K562 (cell line): ENCODE measurements at regions not wholly inside any gene's neighbourhood (a gene's known extent, or its start where the extent isn't known, plus 50 kb on each side); places are given as distances from the start of the nearest gene placed in this dataset.

Experiments used
- ATAC-seq: fragments of 200-7000 bp; cut with Tn5 transposase; 3 replicates; pipeline ENCODE4 v1.9.1; 2020; ENCODE audit warnings: moderate library complexity
- BruUV-seq: library from RNA; stranded (reverse); fragments of 400-500 nt; replicated peaks from 2 replicates; lab custom pipeline; 2021; lab: Mats Ljungman, UMichigan
- CTCF ChIA-PET: fragments of 300-600 bp; formaldehyde crosslinking; extraction: SDS; loops from one replicate; lab custom pipeline; 2021; ENCODE audit warnings: low intra/inter-chr PET ratio; lab: Yijun Ruan, JAX
- POLR2A ChIA-PET: fragments of 300-600, 350-650 bp; sonication (Branson Sonifier 250); formaldehyde crosslinking; extraction: SDS; loops from one replicate; lab custom pipeline; 2021; ENCODE audit warnings: antibody characterized with exemption, inconsistent platforms; lab: Yijun Ruan, JAX
- DNase-seq, 4 experiments: peaks; one replicate each; pipeline versions ENCODE4 v3.0.0 to v3.0.0-alpha.2; 2011 to 2018; ENCODE audit warnings: low spot score in 3 of 4, mixed read lengths in 3 of 4; ENCODE audit errors: extremely low read depth in 1 of 4
- FAIRE-seq: peaks from 2 replicates; lab custom pipeline; 2011; peaks lifted over from hg19 to GRCh38; lab: Jason Lieb, UNC
- H2AFZ ChIP-seq: 2 replicates; pipeline ENCODE4 v1.6.0; 2011; ENCODE audit warnings: low read depth, low read length, control low read depth, inconsistent platforms
- H3K27ac ChIP-seq: fragments of 200-600 bp; 3 replicates; pipeline ENCODE4 v1.8.0; 2011; ENCODE audit warnings: low read depth, mild to moderate bottlenecking, control low read depth, inconsistent platforms, low read length, moderate library complexity, mixed read lengths; ENCODE audit errors: extremely low read depth
- H3K27me3 ChIP-seq, 2 experiments: fragments of 300-600 bp in 1 of 2; 2 replicates in 1 of 2; 3 replicates in 1 of 2; pipeline versions ENCODE4 v1.6.0 to v1.8.0; 2011; ENCODE audit warnings: inconsistent platforms in 2 of 2, low read length in 2 of 2, mild to moderate bottlenecking in 1 of 2, mixed read lengths in 1 of 2, moderate library complexity in 1 of 2; ENCODE audit not compliant: control insufficient read depth in 2 of 2, insufficient read depth in 2 of 2
- H3K36me3 ChIP-seq: fragments of 300-600 bp; 3 replicates; pipeline ENCODE4 v1.8.0; 2011; ENCODE audit warnings: mild to moderate bottlenecking, low read length, inconsistent platforms; ENCODE audit not compliant: control insufficient read depth, insufficient read depth
- H3K4me1 ChIP-seq, 2 experiments: fragments of 200-600 bp in 1 of 2; replicated peaks in 1 of 2; 2 replicates in 1 of 2; 3 replicates in 1 of 2; pipeline versions ENCODE4 v1.5.1 to v1.8.0; 2011; ENCODE audit warnings: inconsistent platforms in 2 of 2, low read length in 2 of 2, mild to moderate bottlenecking in 1 of 2, mixed read lengths in 1 of 2, moderate library complexity in 1 of 2; ENCODE audit not compliant: control insufficient read depth in 2 of 2, insufficient read depth in 2 of 2
- H3K4me2 ChIP-seq: 2 replicates; pipeline ENCODE4 v1.6.1; 2011; ENCODE audit warnings: low read length, control low read depth, inconsistent platforms, mixed read lengths; ENCODE audit not compliant: insufficient read depth
- H3K4me3 ChIP-seq: fragments of 200-600 bp; sonication (generic), shearing (Covaris generic); 2 replicates; pipeline ENCODE4 v1.5.1; 2016; ENCODE audit warnings: control low read depth, inconsistent platforms
- H3K79me2 ChIP-seq: fragments of 200-600 bp; 3 replicates; pipeline ENCODE4 v1.8.0; 2011; ENCODE audit warnings: low read length, inconsistent platforms; ENCODE audit not compliant: control insufficient read depth, insufficient read depth
- H3K9ac ChIP-seq, 2 experiments: 2 replicates each; pipeline versions ENCODE4 v1.6.0 to v1.6.1; 2011; ENCODE audit warnings: low read depth in 2 of 2, low read length in 2 of 2, control low read depth in 1 of 2, inconsistent platforms in 1 of 2, mild to moderate bottlenecking in 1 of 2, mixed read lengths in 1 of 2; ENCODE audit not compliant: insufficient read depth in 1 of 2
- H3K9me1 ChIP-seq: one replicate; pipeline ENCODE4 v1.6.0; 2011; ENCODE audit warnings: inconsistent platforms, mild to moderate bottlenecking, low read length, moderate library complexity; ENCODE audit not compliant: control insufficient read depth, insufficient read depth
- H3K9me3 ChIP-seq: replicated peaks from 2 replicates; pipeline ENCODE4 v1.5.1; 2011; ENCODE audit warnings: low read depth, low read length, inconsistent platforms; ENCODE audit not compliant: control insufficient read depth, insufficient read depth
- H4K20me1 ChIP-seq: replicated peaks from 2 replicates; pipeline ENCODE4 v1.6.1; 2011; ENCODE audit warnings: low read length, inconsistent platforms, mixed read lengths; ENCODE audit not compliant: control insufficient read depth, insufficient read depth
- CC2D1A ChIP-seq: fragments of 450-650 bp; IDR thresholded peaks from 2 replicates; pipeline ENCODE4 v1.6.1; 2017; ENCODE audit warnings: mild to moderate bottlenecking
- CHAMP1 ChIP-seq: fragments of 450-650 bp; IDR thresholded peaks from 2 replicates; pipeline ENCODE4 v1.6.1; 2016; ENCODE audit warnings: mild to moderate bottlenecking
- CLOCK ChIP-seq: fragments of 250-450 bp; sonication (Bioruptor Pico); IDR thresholded peaks from 2 replicates; pipeline ENCODE4 v1.4.0; 2020; ENCODE audit warnings: mild to moderate bottlenecking, moderate library complexity, borderline replicate concordance
- ELF4 ChIP-seq: fragments of 450-650 bp; formaldehyde crosslinking; IDR thresholded peaks from 2 replicates; pipeline ENCODE4 v1.4.0; 2022; ENCODE audit warnings: missing genetic modification characterization
- MAFF ChIP-seq: IDR thresholded peaks from 2 replicates; pipeline ENCODE4 v1.6.1; 2012; ENCODE audit warnings: low read length, improper control_type of control experiment
- PTRF ChIP-seq: fragments of 450-650 bp; IDR thresholded peaks from 2 replicates; pipeline ENCODE4 v1.6.1; 2016; ENCODE audit warnings: mild to moderate bottlenecking, missing genetic modification characterization, missing compliant biosample characterization
- TGIF2 ChIP-seq: sonication (generic); formaldehyde crosslinking; IDR thresholded peaks from 2 replicates; pipeline ENCODE4 v1.8.1; 2022; ENCODE audit warnings: mild to moderate bottlenecking, missing genetic modification reagents, moderate library complexity
- ZFP91 ChIP-seq: sonication (generic); formaldehyde crosslinking; IDR thresholded peaks from 2 replicates; pipeline ENCODE4 v1.8.0; 2022; ENCODE audit warnings: mild to moderate bottlenecking, missing genetic modification reagents
- ZNF354B ChIP-seq: fragments of 250-450 bp; sonication (Bioruptor Pico); IDR thresholded peaks from 2 replicates; pipeline ENCODE4 v1.4.0; 2020
- ZNF395 ChIP-seq: fragments of 200-800 bp; sonication (Bioruptor generic); IDR thresholded peaks from 2 replicates; pipeline ENCODE4 v1.6.1; 2017; ENCODE audit warnings: missing genetic modification characterization, missing compliant biosample characterization
- ZNF655 ChIP-seq: fragments of 250-450 bp; sonication (Bioruptor Pico); IDR thresholded peaks from 2 replicates; pipeline ENCODE4 v1.5.0; 2021
- ZNF780A ChIP-seq: fragments of 250-450 bp; sonication (Bioruptor Pico); IDR thresholded peaks from 2 replicates; pipeline ENCODE4 v1.5.0; 2021; ENCODE audit warnings: mild to moderate bottlenecking
- WGBS: fragments of 100-300 bp; shearing (Covaris generic); methylation state at CpG from one replicate; pipeline ENCODE4 v1.1.6; 2016; ENCODE audit warnings: low coverage, mixed read lengths; ENCODE audit not compliant: insufficient coverage; ENCODE audit errors: missing lambda C conversion rate; 5-methylcytosine and 5-hydroxymethylcytosine counted together
- in situ Hi-C: fragments of 300-500 bp; cut with MboI; formaldehyde crosslinking; loops from 4 replicates; pipeline ENCODE4 v1.15.0; 2018; ENCODE audit warnings: inconsistent platforms, mixed read lengths
- intact Hi-C: fragments of 100-400 bp; cut with micrococcal nuclease; formaldehyde crosslinking; loops from 2 replicates; pipeline ENCODE4 v1.14.2; 2022

- DNase-seq (no peak), FAIRE-seq (no peak), ATAC-seq (no peak)
- CTCF ChIA-PET: no interaction called here
- no peaks in the 10 kb centered on the region for H3K9me1 ChIP-seq
- peaks cover 15 to 28% of the 10 kb centered on the region in 2 experiments; a peak in 3 of 5 replicates for H3K27me3 ChIP-seq
- H3K36me3 ChIP-seq: no peaks in the 10 kb centered on the region
- H3K4me1 ChIP-seq: no peaks in the 10 kb centered on the region
- no peak overlapping the region for H3K4me3 ChIP-seq
- H3K4me2 ChIP-seq: no peak overlapping the region
- H3K9me3 ChIP-seq: no peaks in the 10 kb centered on the region
- in situ Hi-C loops: no loop called here
- no peak overlapping the region for H3K9ac ChIP-seq
- no peaks in the 10 kb centered on the region for H3K79me2 ChIP-seq
- 0% methylated on average over 3 of the region's 3 CpGs for WGBS
- TF ChIP-seq CHAMP1 (no peak), ZFP91 (CRISPR knock-in tag) (no peak), CC2D1A (no peak), ELF4 (CRISPR knock-in tag) (no peak), ZNF780A (CRISPR knock-in tag) (no peak), MAFF (no peak), PTRF (tag) (no peak), TGIF2 (CRISPR knock-in tag) (no peak), ZNF354B (no peak), ZNF395 (CRISPR knock-in tag) (no peak), CLOCK (CRISPR knock-in tag) (no peak), ZNF655 (CRISPR knock-in tag) (no peak)
- TF ChIP-seq, all 486 proteins: peak for 0
- Histone ChIP-seq H4K20me1 (no peaks in the 10 kb centered on the region; the same call in 1 of the 2 replicates), H2AFZ (no peak overlapping the region), H3K27ac (no peak overlapping the region)
- BruUV-seq: no TSS peak
- intact Hi-C loops: no loop called here
- POLR2A ChIA-PET: interaction anchor here (0.6 to 1.6 kb wide), 3 partner anchors 10 to 635 kb away, joined by 3 read pairs; no protein-coding TSS in a partner anchor
Observed at GRCh38 chr21:39051588-39051949, 131.7 kb downstream of the PSMG1 start.
